Activated T-helper 17 cell treated with anti-CD3 and anti-CD28 coated beads, Interleukin-2, amount 50 U/mL, for 72 hours (primary cell): ENCODE measurements at regions not wholly inside any gene's neighbourhood (a gene's known extent, or its start where the extent isn't known, plus 50 kb on each side); places are given as distances from the start of the nearest gene placed in this dataset.
A peak's percentile ranks its signal among the peaks of the same experiment; 100 is the strongest.

Experiments used
- ATAC-seq: fragments of 150-1000 bp; cut with Tn5 transposase; replicated peaks from 2 replicates; pipeline ENCODE4 v1.10.0; 2021; ENCODE audit warnings: mild to moderate bottlenecking, moderate library complexity
- H3K27ac Mint-ChIP-seq: one replicate; pipeline ENCODE4 v1.8.0; 2022; ENCODE audit warnings: mixed read lengths
- H3K27me3 Mint-ChIP-seq: one replicate; pipeline ENCODE4 v1.8.0; 2022; ENCODE audit warnings: mixed read lengths
- H3K36me3 Mint-ChIP-seq: one replicate; pipeline ENCODE4 v1.8.0; 2022; ENCODE audit warnings: low read depth, mild to moderate bottlenecking, mixed read lengths
- H3K4me1 Mint-ChIP-seq: one replicate; pipeline ENCODE4 v1.8.0; 2022; ENCODE audit warnings: mixed read lengths
- H3K4me3 Mint-ChIP-seq: one replicate; pipeline ENCODE4 v1.8.0; 2022; ENCODE audit warnings: mild to moderate bottlenecking, mixed read lengths
- H3K9me3 Mint-ChIP-seq: one replicate; pipeline ENCODE4 v1.8.0; 2022; ENCODE audit warnings: mixed read lengths

GRCh38 chr11:114876234-114876633, 197.9 kb downstream of the NXPE2 start:
- Mint-ChIP-seq H3K36me3 (no peaks in the 10 kb centered on the region), H3K27me3 (no peaks in the 10 kb centered on the region), H3K27ac (no peak overlapping the region), H3K4me1 (no peaks in the 10 kb centered on the region), H3K4me3 (no peak overlapping the region), H3K9me3 (no peaks in the 10 kb centered on the region)
- no peak for ATAC-seq

- ATAC-seq, result no peak
- no peak overlapping the region for H3K27ac Mint-ChIP-seq
- H3K4me1 Mint-ChIP-seq, result no peaks in the 10 kb centered on the region
- H3K27me3 Mint-ChIP-seq, result no peaks in the 10 kb centered on the region
- no peaks in the 10 kb centered on the region for H3K9me3 Mint-ChIP-seq
- H3K36me3 Mint-ChIP-seq, result no peaks in the 10 kb centered on the region
- no peak overlapping the region for H3K4me3 Mint-ChIP-seq
These were observed 199.6 kb downstream of the NXPE2 start for GRCh38 chr11:114877976-114878375.

- no peaks in the 10 kb centered on the region for H3K36me3 Mint-ChIP-seq
- no peak overlapping the region for H3K27ac Mint-ChIP-seq
- H3K9me3 Mint-ChIP-seq, result no peaks in the 10 kb centered on the region
- ATAC-seq, result no peak
- H3K27me3 Mint-ChIP-seq, result no peaks in the 10 kb centered on the region
- H3K4me3 Mint-ChIP-seq, result no peak overlapping the region
- no peaks in the 10 kb centered on the region for H3K4me1 Mint-ChIP-seq
These were observed 202.1 kb downstream of the NXPE2 start for GRCh38 chr11:114880442-114880841.

GRCh38 chr11:114883472-114883871, 205.1 kb downstream of the NXPE2 start:
- no peak overlapping the region for H3K4me3 Mint-ChIP-seq
- H3K27me3 Mint-ChIP-seq, result no peaks in the 10 kb centered on the region
- no peak overlapping the region for H3K27ac Mint-ChIP-seq
- no peaks in the 10 kb centered on the region for H3K36me3 Mint-ChIP-seq
- no peak for ATAC-seq
- H3K4me1 Mint-ChIP-seq, result no peaks in the 10 kb centered on the region
- H3K9me3 Mint-ChIP-seq, result no peaks in the 10 kb centered on the region

GRCh38 chr11:114886644-114887265, 208.4 kb downstream of the NXPE2 start:
- no peaks in the 10 kb centered on the region for H3K27me3 Mint-ChIP-seq

GRCh38 chr11:114889594-114890011, 211.3 kb downstream of the NXPE2 start:
- no peak for ATAC-seq
- Mint-ChIP-seq H3K27ac (no peak overlapping the region), H3K9me3 (no peaks in the 10 kb centered on the region), H3K4me3 (no peak overlapping the region), H3K27me3 (no peaks in the 10 kb centered on the region), H3K36me3 (no peaks in the 10 kb centered on the region), H3K4me1 (no peaks in the 10 kb centered on the region)

More at GRCh38 chr11:114886644-114887265, 208.4 kb downstream of the NXPE2 start:
- Mint-ChIP-seq H3K9me3 (no peaks in the 10 kb centered on the region), H3K4me1 (no peaks in the 10 kb centered on the region), H3K27ac (no peak overlapping the region), H3K4me3 (no peak overlapping the region), H3K36me3 (no peaks in the 10 kb centered on the region)
- no peak for ATAC-seq

- ATAC-seq, result no peak
- Mint-ChIP-seq H3K9me3 (no peaks in the 10 kb centered on the region), H3K4me1 (no peaks in the 10 kb centered on the region), H3K27me3 (no peaks in the 10 kb centered on the region), H3K27ac (no peak overlapping the region), H3K36me3 (no peaks in the 10 kb centered on the region), H3K4me3 (no peak overlapping the region)
These were observed 211.7 kb downstream of the NXPE2 start for GRCh38 chr11:114890038-114890437.

- no peak for ATAC-seq
- Mint-ChIP-seq H3K27ac (no peak overlapping the region), H3K27me3 (no peaks in the 10 kb centered on the region), H3K9me3 (no peaks in the 10 kb centered on the region), H3K36me3 (no peaks in the 10 kb centered on the region), H3K4me1 (no peaks in the 10 kb centered on the region), H3K4me3 (no peak overlapping the region)
These were observed 213.6 kb downstream of the NXPE2 start for GRCh38 chr11:114891911-114892310.

GRCh38 chr11:114892381-114893197, 214.3 kb downstream of the NXPE2 start:
- Mint-ChIP-seq H3K4me1 (no peaks in the 10 kb centered on the region), H3K27ac (no peak overlapping the region), H3K27me3 (no peaks in the 10 kb centered on the region), H3K4me3 (no peak overlapping the region), H3K9me3 (no peaks in the 10 kb centered on the region), H3K36me3 (no peaks in the 10 kb centered on the region)
- peak; percentile 21 for ATAC-seq

- no peaks in the 10 kb centered on the region for H3K4me1 Mint-ChIP-seq
These were observed 215.0 kb downstream of the NXPE2 start for GRCh38 chr11:114893329-114893728.

GRCh38 chr11:114896594-114896993, 218.3 kb downstream of the NXPE2 start:
- Mint-ChIP-seq H3K4me1 (no peaks in the 10 kb centered on the region), H3K36me3 (no peaks in the 10 kb centered on the region), H3K27ac (no peak overlapping the region), H3K9me3 (peaks cover 12% of the 10 kb centered on the region), H3K4me3 (no peak overlapping the region), H3K27me3 (peaks cover 4% of the 10 kb centered on the region)
- no peak for ATAC-seq

More at GRCh38 chr11:114893329-114893728, 215.0 kb downstream of the NXPE2 start:
- Mint-ChIP-seq H3K4me3 (no peak overlapping the region), H3K36me3 (no peaks in the 10 kb centered on the region), H3K27me3 (no peaks in the 10 kb centered on the region), H3K9me3 (no peaks in the 10 kb centered on the region), H3K27ac (no peak overlapping the region)
- no peak for ATAC-seq

- H3K9me3 Mint-ChIP-seq, result peaks cover 10% of the 10 kb centered on the region
- no peak overlapping the region for H3K27ac Mint-ChIP-seq
- ATAC-seq, result no peak
- H3K27me3 Mint-ChIP-seq, result peaks cover 6% of the 10 kb centered on the region
- H3K36me3 Mint-ChIP-seq, result no peaks in the 10 kb centered on the region
- no peaks in the 10 kb centered on the region for H3K4me1 Mint-ChIP-seq
- no peak overlapping the region for H3K4me3 Mint-ChIP-seq
These were observed 231.5 kb downstream of the NXPE2 start for GRCh38 chr11:114909866-114910265.

- Mint-ChIP-seq H3K27me3 (peaks cover 6% of the 10 kb centered on the region), H3K27ac (no peak overlapping the region), H3K4me1 (no peaks in the 10 kb centered on the region), H3K4me3 (no peak overlapping the region), H3K9me3 (peaks cover 11% of the 10 kb centered on the region), H3K36me3 (no peaks in the 10 kb centered on the region)
- peak; percentile 9 for ATAC-seq
These were observed 234.5 kb downstream of the NXPE2 start for GRCh38 chr11:114912826-114913225.

GRCh38 chr11:114914231-114915005, 236.1 kb downstream of the NXPE2 start:
- Mint-ChIP-seq H3K4me3 (no peak overlapping the region), H3K9me3 (peaks cover 8% of the 10 kb centered on the region), H3K36me3 (no peaks in the 10 kb centered on the region), H3K27me3 (peaks cover 3% of the 10 kb centered on the region), H3K4me1 (no peaks in the 10 kb centered on the region), H3K27ac (no peak overlapping the region)
- ATAC-seq, result no peak
